Testis (tissue), 2 donors: ENCODE measurements at regions not wholly inside any gene's neighbourhood (a gene's known extent, or its start where the extent isn't known, plus 50 kb on each side); places are given as distances from the start of the nearest gene placed in this dataset.

Experiments used
- CTCF ChIP-seq, 3 experiments: fragments of 450-650 bp in 2 of 3; fragments of 200-600 bp in 1 of 3; sonication (generic) in 1 of 3; IDR thresholded peaks; one replicate each; pipeline ENCODE4 v1.5.1; 2016 to 2019; ENCODE audit warnings: antibody characterized with exemption in 3 of 3, mild to moderate bottlenecking in 2 of 3, moderate library complexity in 1 of 3
- POLR2A ChIP-seq: fragments of 450-650 bp; IDR thresholded peaks from one replicate; pipeline ENCODE4 v1.6.1; 2017; ENCODE audit warnings: antibody characterized with exemption, mild to moderate bottlenecking, moderate library complexity

DNA sequence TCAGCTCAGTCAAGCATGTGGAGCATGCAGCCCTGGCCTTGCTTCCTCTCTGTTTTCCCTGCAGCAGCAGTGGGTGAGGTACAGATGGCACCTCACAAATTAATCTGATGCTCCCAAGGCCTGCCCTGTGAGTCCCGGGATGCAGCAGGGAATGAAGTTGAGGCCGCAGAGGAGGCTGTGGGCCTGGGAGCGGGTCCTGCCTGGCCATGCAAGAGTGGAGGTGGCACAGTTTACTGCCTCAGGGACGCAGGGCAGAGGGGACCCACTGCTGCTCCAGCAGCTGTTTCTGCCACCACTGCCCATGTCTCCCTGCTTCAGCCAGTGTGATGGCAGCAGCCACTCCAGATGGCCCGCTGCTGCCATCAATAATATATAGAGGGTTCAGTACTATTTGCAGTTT is 474.6 kb downstream of the EPHA5 start:
- no peak for TF ChIP-seq CTCF (IDR thresholded peaks at IDR 0.05)
- no peak for TF ChIP-seq POLR2A
